HepG2 (cell line): ENCODE measurements at regions not wholly inside any gene's neighbourhood (a gene's known extent, or its start where the extent isn't known, plus 50 kb on each side); places are given as distances from the start of the nearest gene placed in this dataset.

Experiments
- ARID4A ChIP-seq: sonication (generic); formaldehyde crosslinking; IDR thresholded peaks from 2 replicates; pipeline ENCODE4 v1.5.0; 2020; ENCODE audit warnings: mild to moderate bottlenecking, missing genetic modification reagents, borderline replicate concordance
- BCL6 ChIP-seq: IDR thresholded peaks from 2 replicates; pipeline ENCODE4 v1.6.1; 2016; ENCODE audit warnings: missing genetic modification reagents, missing compliant biosample characterization
- CC2D1A ChIP-seq: sonication (generic); formaldehyde crosslinking; IDR thresholded peaks from 2 replicates; pipeline ENCODE4 v1.8.1; 2023; ENCODE audit warnings: mild to moderate bottlenecking, missing genetic modification reagents
- CCDC6 ChIP-seq: sonication (generic); formaldehyde crosslinking; IDR thresholded peaks from 2 replicates; pipeline ENCODE4 v1.8.1; 2022; ENCODE audit warnings: mild to moderate bottlenecking, missing genetic modification reagents, moderate library complexity
- DR1 ChIP-seq: sonication (generic); formaldehyde crosslinking; IDR thresholded peaks from 2 replicates; pipeline ENCODE4 v1.8.0; 2021; ENCODE audit warnings: mild to moderate bottlenecking, missing genetic modification reagents, inconsistent platforms
- EZH2 ChIP-seq: conservative IDR thresholded peaks from 2 replicates; pipeline ENCODE4 v1.6.1; 2012; ENCODE audit warnings: mild to moderate bottlenecking, low read depth, low read length, moderate library complexity
- FOSL2 ChIP-seq: sonication (generic); formaldehyde crosslinking; IDR thresholded peaks from 2 replicates; pipeline ENCODE4 v1.4.0; 2020; ENCODE audit warnings: missing genetic modification reagents
- GATA4 ChIP-seq: sonication (generic); IDR thresholded peaks from 2 replicates; pipeline ENCODE4 v1.6.1; 2016; ENCODE audit warnings: antibody characterized with exemption, low read depth, borderline replicate concordance
- HMG20B ChIP-seq: conservative IDR thresholded peaks from 2 replicates; pipeline ENCODE4 v1.6.1; 2016; ENCODE audit warnings: missing genetic modification reagents, missing compliant biosample characterization
- HMGA1 ChIP-seq: sonication (generic); formaldehyde crosslinking; conservative IDR thresholded peaks from 2 replicates; pipeline ENCODE4 v1.4.0; 2020; ENCODE audit warnings: missing genetic modification reagents
- KLF16 ChIP-seq, 2 experiments: sonication (generic) in 1 of 2; formaldehyde crosslinking in 1 of 2; IDR thresholded peaks; 2 replicates each; pipeline versions ENCODE4 v1.6.1 to v1.8.0; 2016 to 2023; ENCODE audit warnings: missing genetic modification reagents in 2 of 2, missing compliant biosample characterization in 1 of 2
- MAX ChIP-seq: IDR thresholded peaks from 2 replicates; pipeline ENCODE4 v1.6.1; 2012; ENCODE audit warnings: inconsistent platforms
- NFIC ChIP-seq: IDR thresholded peaks from 2 replicates; pipeline ENCODE4 v1.6.1; 2012; ENCODE audit warnings: mild to moderate bottlenecking, low read length, inconsistent platforms
- NONO ChIP-seq, 2 experiments: fragments of 450-650 bp in 1 of 2; sonication (generic) in 1 of 2; formaldehyde crosslinking in 1 of 2; IDR thresholded peaks in 1 of 2; conservative IDR thresholded peaks in 1 of 2; 2 replicates each; pipeline versions ENCODE4 v1.6.1 to v1.8.0; 2017 to 2022; ENCODE audit warnings: mild to moderate bottlenecking in 1 of 2, missing genetic modification reagents in 1 of 2, moderate library complexity in 1 of 2
- RBM22 ChIP-seq: fragments of 200-400 bp; formaldehyde crosslinking; optimal IDR thresholded peaks from 2 replicates; pipeline ENCODE3; 2017; ENCODE audit warnings: mild to moderate bottlenecking, low read length, moderate library complexity
- RNF219 ChIP-seq: sonication (generic); formaldehyde crosslinking; IDR thresholded peaks from 2 replicates; pipeline ENCODE4 v1.5.0; 2020; ENCODE audit warnings: mild to moderate bottlenecking, missing genetic modification reagents
- STAG1 ChIP-seq: sonication (generic); formaldehyde crosslinking; IDR thresholded peaks from 2 replicates; pipeline ENCODE4 v1.4.0; 2020; ENCODE audit warnings: missing genetic modification reagents
- TEAD3 ChIP-seq: optimal IDR thresholded peaks from 2 replicates; pipeline ENCODE3; 2016; ENCODE audit warnings: borderline replicate concordance
- ZBTB7B ChIP-seq: sonication (generic); formaldehyde crosslinking; IDR thresholded peaks from 2 replicates; pipeline ENCODE4 v1.4.0; 2020; ENCODE audit warnings: missing genetic modification reagents
- ZFP82 ChIP-seq: sonication (generic); formaldehyde crosslinking; IDR thresholded peaks from 2 replicates; pipeline ENCODE4 v1.5.1; 2020; ENCODE audit warnings: mild to moderate bottlenecking, missing genetic modification reagents, borderline replicate concordance
- ZNF253 ChIP-seq: sonication (generic); formaldehyde crosslinking; IDR thresholded peaks from 2 replicates; pipeline ENCODE4 v1.8.0; 2022; ENCODE audit warnings: mild to moderate bottlenecking, missing genetic modification reagents, borderline replicate concordance
- ZNF33B ChIP-seq: sonication (generic); formaldehyde crosslinking; IDR thresholded peaks from 2 replicates; pipeline ENCODE4 v1.5.1; 2020; ENCODE audit warnings: mild to moderate bottlenecking, missing genetic modification reagents
- ZNF383 ChIP-seq: sonication (generic); formaldehyde crosslinking; IDR thresholded peaks from 2 replicates; pipeline ENCODE4 v1.4.0; 2020; ENCODE audit warnings: missing genetic modification reagents, mild to moderate bottlenecking, borderline replicate concordance
- TF ChIP-seq, protein P1 (sequence below): IDR thresholded peaks from 2 replicates; pipeline ENCODE4 v1.6.1; 2016

DNA sequence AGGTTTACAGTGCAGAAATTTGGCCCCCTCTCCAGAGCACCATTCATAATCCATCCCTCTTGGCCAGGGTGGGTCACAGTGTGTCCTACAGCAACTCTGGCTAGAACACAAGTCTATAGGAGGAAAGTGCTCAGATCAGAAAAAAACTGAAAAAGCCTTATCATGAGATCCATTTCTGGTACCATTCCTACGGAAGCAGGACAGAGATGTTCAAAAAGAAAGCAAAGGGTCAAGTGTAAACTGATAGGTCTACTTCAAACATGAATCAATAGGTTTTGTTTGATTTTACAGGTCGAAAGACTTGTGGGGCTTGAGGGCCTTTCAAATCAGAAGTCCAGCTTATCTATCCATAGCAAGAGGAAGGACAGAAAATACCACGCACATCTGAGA, 326.4 kb downstream of the SOX9 start (continued):
- TF ChIP-seq ARID4A (CRISPR knock-in tag) (peak; percentile 41; the same call in 1 of the 2 replicates), RNF219 (CRISPR knock-in tag) (no peak), NONO (IDR thresholded peaks at IDR 0.05) (no peak), NONO (CRISPR knock-in tag; conservative IDR thresholded peaks at IDR 0.05) (no peak; the same call in none of the 2 replicates), TEAD3 (CRISPR knock-in tag) (peak; percentile 72), DR1 (CRISPR knock-in tag) (no peak), STAG1 (CRISPR knock-in tag) (no peak), CC2D1A (no peak), KLF16 (CRISPR knock-in tag; IDR thresholded peaks at IDR 0.05) (peak in 1 of 2 experiments; percentile 43; a peak in 1 of 4 replicates), CCDC6 (CRISPR knock-in tag) (no peak), BCL6 (CRISPR knock-in tag) (peak; percentile 97), RBM22 (no peak), ZNF33B (CRISPR knock-in tag) (no peak), ZNF253 (no peak), NFIC (peak; percentile 90), HMG20B (peak; percentile 74; the same call in 1 of the 2 replicates), EZH2 (no peak), FOSL2 (peak; percentile 52), ZFP82 (no peak), GATA4 (peak; percentile 90), HMGA1 (CRISPR knock-in tag) (no peak), ZBTB7B (peak; percentile 83), ZNF383 (no peak; the same call in 1 of the 2 replicates), MAX (peak; percentile 67)
- TF ChIP-seq, protein P1, sequence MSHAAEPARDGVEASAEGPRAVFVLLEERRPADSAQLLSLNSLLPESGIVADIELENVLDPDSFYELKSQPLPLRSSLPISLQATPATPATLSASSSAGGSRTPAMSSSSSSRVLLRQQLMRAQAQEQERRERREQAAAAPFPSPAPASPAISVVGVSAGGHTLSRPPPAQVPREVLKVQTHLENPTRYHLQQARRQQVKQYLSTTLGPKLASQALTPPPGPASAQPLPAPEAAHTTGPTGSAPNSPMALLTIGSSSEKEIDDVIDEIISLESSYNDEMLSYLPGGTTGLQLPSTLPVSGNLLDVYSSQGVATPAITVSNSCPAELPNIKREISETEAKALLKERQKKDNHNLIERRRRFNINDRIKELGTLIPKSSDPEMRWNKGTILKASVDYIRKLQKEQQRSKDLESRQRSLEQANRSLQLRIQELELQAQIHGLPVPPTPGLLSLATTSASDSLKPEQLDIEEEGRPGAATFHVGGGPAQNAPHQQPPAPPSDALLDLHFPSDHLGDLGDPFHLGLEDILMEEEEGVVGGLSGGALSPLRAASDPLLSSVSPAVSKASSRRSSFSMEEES, result peak; percentile 84; the same call in 1 of the 2 replicates
